ENCODE measurements at regions not wholly inside any gene's neighbourhood (a gene's known extent, or its start where the extent isn't known, plus 50 kb on each side); places are given as distances from the start of the nearest gene placed in this dataset.

DNA sequence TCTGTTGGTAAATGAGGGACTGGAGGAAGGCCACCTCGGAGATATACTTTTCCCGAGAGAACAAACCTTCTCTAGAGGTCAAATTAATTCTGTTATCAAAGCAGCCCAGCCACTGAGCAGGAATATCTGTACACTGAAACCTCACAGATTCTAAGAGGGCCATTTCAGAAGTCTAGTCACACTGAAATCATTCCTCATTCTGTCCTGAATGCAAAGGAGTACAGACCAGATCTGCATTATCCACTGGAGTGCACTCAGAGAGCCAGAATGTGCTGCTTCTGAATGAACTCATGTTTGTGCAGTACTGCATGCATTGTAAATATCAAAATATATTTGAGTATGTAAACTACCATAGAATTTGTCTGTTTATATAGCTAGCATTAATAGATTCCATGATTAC, 278.3 kb upstream of the FSTL5 start:
- TF ChIP-seq, protein P1, sequence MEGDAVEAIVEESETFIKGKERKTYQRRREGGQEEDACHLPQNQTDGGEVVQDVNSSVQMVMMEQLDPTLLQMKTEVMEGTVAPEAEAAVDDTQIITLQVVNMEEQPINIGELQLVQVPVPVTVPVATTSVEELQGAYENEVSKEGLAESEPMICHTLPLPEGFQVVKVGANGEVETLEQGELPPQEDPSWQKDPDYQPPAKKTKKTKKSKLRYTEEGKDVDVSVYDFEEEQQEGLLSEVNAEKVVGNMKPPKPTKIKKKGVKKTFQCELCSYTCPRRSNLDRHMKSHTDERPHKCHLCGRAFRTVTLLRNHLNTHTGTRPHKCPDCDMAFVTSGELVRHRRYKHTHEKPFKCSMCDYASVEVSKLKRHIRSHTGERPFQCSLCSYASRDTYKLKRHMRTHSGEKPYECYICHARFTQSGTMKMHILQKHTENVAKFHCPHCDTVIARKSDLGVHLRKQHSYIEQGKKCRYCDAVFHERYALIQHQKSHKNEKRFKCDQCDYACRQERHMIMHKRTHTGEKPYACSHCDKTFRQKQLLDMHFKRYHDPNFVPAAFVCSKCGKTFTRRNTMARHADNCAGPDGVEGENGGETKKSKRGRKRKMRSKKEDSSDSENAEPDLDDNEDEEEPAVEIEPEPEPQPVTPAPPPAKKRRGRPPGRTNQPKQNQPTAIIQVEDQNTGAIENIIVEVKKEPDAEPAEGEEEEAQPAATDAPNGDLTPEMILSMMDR (IDR thresholded peaks at IDR 0.05) = no peak
- TF ChIP-seq POLR2A (IDR thresholded peaks at IDR 0.05) = no peak
